Central memory CD8-positive, alpha-beta T cell (primary cell): ENCODE measurements at regions not wholly inside any gene's neighbourhood (a gene's known extent, or its start where the extent isn't known, plus 50 kb on each side); places are given as distances from the start of the nearest gene placed in this dataset.

Source experiments
- ATAC-seq: fragments of 150-1000 bp; cut with Tn5 transposase; replicated peaks from 2 replicates; pipeline ENCODE4 v1.10.0; 2022; ENCODE audit warnings: mild to moderate bottlenecking, moderate FRiP score, moderate number of reproducible peaks; ENCODE audit not compliant: poor library complexity, severe bottlenecking; ENCODE audit errors: extremely low read depth
- DNase-seq, 2 donors: peaks; one replicate each; pipeline ENCODE4 v3.0.0; 2021; ENCODE audit warnings: low spot score in 2 of 2
- H3K27ac Mint-ChIP-seq: one replicate; pipeline ENCODE4 v1.8.0; 2022; ENCODE audit warnings: low read depth, mild to moderate bottlenecking, moderate library complexity, mixed read lengths
- H3K27me3 Mint-ChIP-seq: one replicate; pipeline ENCODE4 v1.8.0; 2022; ENCODE audit warnings: mixed read lengths
- H3K36me3 Mint-ChIP-seq: one replicate; pipeline ENCODE4 v1.8.0; 2022; ENCODE audit warnings: mild to moderate bottlenecking, moderate library complexity, mixed read lengths; ENCODE audit not compliant: insufficient read depth
- H3K4me1 Mint-ChIP-seq: one replicate; pipeline ENCODE4 v1.8.0; 2022; ENCODE audit warnings: mixed read lengths
- H3K4me3 Mint-ChIP-seq: one replicate; pipeline ENCODE4 v1.8.0; 2022; ENCODE audit warnings: mild to moderate bottlenecking, moderate library complexity, mixed read lengths
- H3K9me3 Mint-ChIP-seq: one replicate; pipeline ENCODE4 v1.8.0; 2022; ENCODE audit warnings: mixed read lengths

DNA sequence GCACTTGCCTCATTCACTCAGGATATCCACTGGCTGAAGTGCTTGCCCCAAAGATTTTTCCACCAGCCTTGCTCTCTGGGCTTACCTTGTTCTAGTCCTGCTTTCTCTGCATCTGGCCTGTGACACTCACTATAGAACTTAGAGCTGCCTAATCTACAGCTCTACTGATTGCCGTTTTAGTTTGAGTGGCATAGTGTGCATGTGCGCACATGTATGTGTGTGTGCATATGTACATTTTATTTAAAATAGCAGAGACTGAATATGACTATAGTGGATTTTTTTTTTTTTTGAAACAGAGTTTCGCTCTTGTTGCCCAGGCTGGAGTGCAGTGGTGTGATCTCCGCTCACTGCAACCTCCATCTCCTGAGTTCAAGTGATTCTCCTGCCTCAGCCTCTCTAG lies 92.0 kb upstream of the CCDC190 start:
- H3K27ac Mint-ChIP-seq, result no peak overlapping the region

DNA sequence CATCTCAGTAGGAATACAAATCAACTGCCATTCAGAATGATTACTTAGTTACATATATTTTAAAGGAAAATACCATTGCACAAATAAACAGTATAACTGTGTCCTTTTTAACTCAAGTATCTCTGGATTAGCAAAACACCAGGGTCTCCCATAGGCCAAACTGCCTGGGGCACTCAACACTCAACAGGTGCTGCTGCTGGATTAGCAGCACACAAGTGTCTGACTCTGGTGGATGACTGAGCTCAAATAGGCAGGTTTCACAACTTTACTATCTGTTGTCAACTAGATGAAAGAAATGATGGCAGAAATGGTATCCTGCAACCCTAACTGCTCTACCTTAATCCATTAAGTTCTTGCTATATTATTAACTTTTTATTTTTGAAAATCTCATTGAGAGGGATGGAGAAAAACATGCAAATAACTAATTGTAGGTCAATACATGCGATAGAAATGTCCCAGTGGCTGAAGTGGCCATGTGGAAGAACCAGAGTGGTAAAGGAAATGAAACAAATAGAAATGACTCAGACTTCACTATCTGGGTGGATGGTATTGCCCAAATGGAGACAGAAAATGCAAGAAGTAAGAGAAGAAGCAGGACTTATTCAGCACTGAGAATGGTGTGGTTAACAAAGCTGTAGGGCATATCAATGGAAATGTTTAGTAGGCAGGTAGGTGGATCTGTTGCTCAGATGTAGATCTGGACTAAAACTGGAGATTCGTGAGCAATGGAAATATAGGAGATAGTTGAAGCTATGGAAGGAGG lies 90.8 kb upstream of the CCDC190 start:
- Mint-ChIP-seq H3K4me1 (no peaks in the 10 kb centered on the region), H3K9me3 (no peaks in the 10 kb centered on the region), H3K27me3 (peaks cover 45% of the 10 kb centered on the region), H3K36me3 (no peaks in the 10 kb centered on the region), H3K4me3 (no peak overlapping the region), H3K27ac (no peak overlapping the region)
- ATAC-seq (no peak), DNase-seq (no peak)

More for the DNA sequence above, 92.0 kb upstream of the CCDC190 start:
- Mint-ChIP-seq H3K27me3 (peaks cover 43% of the 10 kb centered on the region), H3K9me3 (no peaks in the 10 kb centered on the region), H3K4me1 (no peaks in the 10 kb centered on the region), H3K36me3 (no peaks in the 10 kb centered on the region), H3K4me3 (no peak overlapping the region)
- ATAC-seq, result no peak
- no peak for DNase-seq

DNA sequence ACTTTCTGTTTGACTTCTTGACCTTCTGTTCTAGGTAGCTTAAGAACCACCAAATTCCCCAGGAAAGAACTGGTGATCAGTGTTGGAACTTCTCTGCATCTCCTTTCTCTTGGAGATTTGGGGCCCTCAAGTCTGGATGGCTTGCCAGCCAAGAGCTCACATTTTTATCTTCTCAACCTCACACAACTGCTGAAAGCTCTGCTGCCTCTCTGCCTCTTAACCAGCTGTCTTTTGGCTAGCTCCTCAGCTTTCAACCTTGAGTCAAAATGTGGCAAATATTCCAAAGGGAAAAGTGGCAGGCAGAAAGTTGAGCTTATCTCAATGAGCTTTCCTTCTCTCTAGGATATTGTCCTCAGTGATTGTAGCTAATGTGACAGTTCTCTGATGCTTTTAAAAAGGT lies 89.2 kb upstream of the CCDC190 start:
- no peaks in the 10 kb centered on the region for H3K4me1 Mint-ChIP-seq
- ATAC-seq (no peak), DNase-seq (no peak)
- peaks cover 46% of the 10 kb centered on the region for H3K27me3 Mint-ChIP-seq
- no peaks in the 10 kb centered on the region for H3K9me3 Mint-ChIP-seq
- H3K27ac Mint-ChIP-seq, result no peak overlapping the region
- no peak overlapping the region for H3K4me3 Mint-ChIP-seq
- no peaks in the 10 kb centered on the region for H3K36me3 Mint-ChIP-seq

DNA sequence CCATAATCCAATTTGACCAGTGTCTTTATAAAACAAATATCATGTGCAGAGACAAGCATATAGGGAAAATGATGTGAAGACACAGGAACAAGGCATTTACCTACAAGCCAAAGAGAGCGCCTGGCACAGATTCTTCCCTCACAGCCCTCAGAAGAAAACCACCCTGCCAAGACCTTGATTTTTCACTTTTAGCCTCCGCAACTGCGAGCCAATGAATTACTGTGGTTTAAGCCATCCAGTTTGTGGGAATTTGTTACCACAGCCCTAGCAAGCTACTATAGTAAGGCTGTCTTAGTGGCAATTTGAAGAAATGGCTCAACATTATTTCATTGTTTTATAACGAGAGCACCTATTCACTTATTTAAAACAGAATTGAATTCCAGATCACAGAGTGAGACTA lies 85.7 kb upstream of the CCDC190 start:
- Mint-ChIP-seq H3K27me3 (peaks cover 45% of the 10 kb centered on the region), H3K36me3 (no peaks in the 10 kb centered on the region), H3K4me1 (no peaks in the 10 kb centered on the region), H3K4me3 (no peak overlapping the region), H3K27ac (no peak overlapping the region), H3K9me3 (no peaks in the 10 kb centered on the region)
- ATAC-seq (no peak), DNase-seq (no peak)

DNA sequence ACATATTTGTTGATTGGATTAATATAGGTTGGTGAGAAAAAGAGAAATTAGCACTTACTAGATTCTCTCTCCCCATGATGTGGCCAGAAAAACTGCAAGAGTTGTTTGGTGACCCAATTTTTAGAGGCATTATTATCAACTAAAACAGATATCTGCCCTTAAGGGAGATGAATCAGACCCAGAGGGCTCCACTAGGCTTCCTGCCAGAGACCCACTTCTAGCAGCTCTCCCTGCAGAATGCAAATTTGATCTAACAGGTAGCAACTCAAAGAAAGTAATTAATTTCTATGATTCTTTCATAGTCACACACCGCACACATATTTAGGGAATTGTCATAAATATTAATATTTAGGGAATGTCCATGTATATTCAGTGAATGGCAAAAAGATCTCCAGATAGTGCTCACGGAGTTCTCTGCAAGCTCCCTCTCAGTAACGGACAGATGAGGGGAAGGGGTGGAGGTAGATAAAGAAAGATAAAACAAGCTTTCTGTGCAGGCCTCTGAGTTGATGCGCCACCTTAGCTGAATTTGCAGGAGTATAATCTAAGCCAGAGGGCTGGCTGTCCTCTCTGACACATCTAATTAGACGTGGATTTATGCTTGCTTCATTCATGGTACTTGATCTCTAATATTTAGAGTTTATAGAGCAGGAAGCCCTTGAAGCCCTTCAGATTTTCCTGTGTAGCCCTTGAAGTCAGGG lies 84.1 kb upstream of the CCDC190 start:
- H3K4me1 Mint-ChIP-seq, result no peaks in the 10 kb centered on the region
- H3K27ac Mint-ChIP-seq, result no peak overlapping the region
- H3K36me3 Mint-ChIP-seq, result no peaks in the 10 kb centered on the region
- DNase-seq, result no peak
- no peak for ATAC-seq
- no peaks in the 10 kb centered on the region for H3K9me3 Mint-ChIP-seq
- no peak overlapping the region for H3K4me3 Mint-ChIP-seq
- peaks cover 55% of the 10 kb centered on the region for H3K27me3 Mint-ChIP-seq

DNA sequence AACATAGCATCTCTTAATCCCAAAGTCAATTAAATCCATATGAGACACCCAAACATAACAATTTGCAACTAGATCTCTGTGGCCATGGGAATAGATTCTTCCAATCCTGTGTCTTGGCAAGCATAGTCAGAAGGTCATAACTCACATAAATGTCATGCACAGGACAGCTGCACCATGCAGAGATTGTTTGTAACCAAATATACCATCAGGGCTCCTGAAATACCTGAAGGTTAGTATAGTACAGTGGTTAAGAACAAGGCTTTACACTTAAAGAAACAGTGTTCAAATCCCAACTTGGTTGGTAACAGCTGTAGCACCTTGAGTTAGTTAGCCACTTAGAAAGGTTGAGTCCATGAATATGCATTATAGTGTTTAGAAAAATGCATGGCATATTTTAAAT lies 82.6 kb upstream of the CCDC190 start:
- peaks cover 67% of the 10 kb centered on the region for H3K27me3 Mint-ChIP-seq
- H3K4me1 Mint-ChIP-seq, result no peaks in the 10 kb centered on the region

DNA sequence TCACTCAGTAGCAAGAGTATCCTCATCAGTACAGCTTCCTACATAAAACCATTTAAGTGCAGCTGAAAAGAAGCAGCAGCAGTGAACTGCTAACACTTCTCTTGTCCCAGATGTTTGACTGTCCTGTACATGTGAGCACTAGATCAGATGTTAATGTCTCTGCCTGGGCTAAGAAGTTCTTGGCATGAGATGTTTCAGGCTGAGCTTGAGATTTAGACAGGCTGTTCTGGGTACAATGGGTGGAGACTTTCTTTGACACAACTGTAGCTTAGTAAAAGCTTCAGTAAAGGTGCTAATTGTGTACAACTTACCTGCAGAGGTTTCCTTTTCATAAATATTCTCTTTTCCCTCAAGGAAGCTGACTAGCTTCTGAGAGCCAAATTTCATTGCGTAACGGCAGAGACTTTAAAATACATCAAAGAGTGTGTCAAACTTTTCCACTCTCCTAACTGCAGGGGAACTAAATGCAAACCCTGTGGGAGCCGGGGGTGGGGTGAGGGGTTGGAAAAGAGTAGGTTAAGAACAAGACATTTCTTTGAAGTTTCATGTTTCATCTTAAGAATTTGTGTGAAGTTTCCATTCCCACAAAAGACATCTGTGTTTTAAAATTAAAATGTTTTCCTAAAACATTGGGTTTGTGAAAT lies 82.1 kb upstream of the CCDC190 start:
- H3K9me3 Mint-ChIP-seq, result no peaks in the 10 kb centered on the region
- H3K36me3 Mint-ChIP-seq, result no peaks in the 10 kb centered on the region
- H3K27ac Mint-ChIP-seq, result no peak overlapping the region
- H3K27me3 Mint-ChIP-seq, result peaks cover 67% of the 10 kb centered on the region
- ATAC-seq, result no peak
- no peak overlapping the region for H3K4me3 Mint-ChIP-seq
- no peaks in the 10 kb centered on the region for H3K4me1 Mint-ChIP-seq
- DNase-seq, result no peak

More for the DNA sequence above, 82.6 kb upstream of the CCDC190 start:
- Mint-ChIP-seq H3K4me3 (no peak overlapping the region), H3K27ac (no peak overlapping the region), H3K9me3 (no peaks in the 10 kb centered on the region), H3K36me3 (no peaks in the 10 kb centered on the region)
- ATAC-seq (no peak), DNase-seq (no peak)

DNA sequence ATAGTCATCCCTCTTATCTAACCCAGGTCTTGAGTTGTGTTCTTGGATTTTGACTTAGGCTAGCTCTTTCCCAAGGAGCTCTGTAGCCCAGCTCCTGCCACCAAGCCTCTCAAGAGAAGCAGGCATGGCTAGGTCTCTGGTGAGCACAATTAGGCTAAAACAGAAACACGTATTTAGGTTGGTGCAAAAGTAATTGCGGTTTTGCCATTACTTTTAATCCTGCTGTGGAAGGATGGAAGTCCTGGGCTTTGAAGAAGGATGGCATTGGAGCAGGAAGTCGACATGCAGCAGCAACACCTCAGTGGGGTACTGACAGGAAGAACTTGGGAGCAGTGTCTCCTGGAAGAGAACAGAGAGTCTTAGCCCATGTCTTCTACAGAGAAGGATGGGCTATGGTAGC lies 80.0 kb upstream of the CCDC190 start:
- Mint-ChIP-seq H3K27me3 (peaks cover 61% of the 10 kb centered on the region), H3K36me3 (no peaks in the 10 kb centered on the region), H3K9me3 (no peaks in the 10 kb centered on the region), H3K4me1 (no peaks in the 10 kb centered on the region), H3K27ac (no peak overlapping the region), H3K4me3 (no peak overlapping the region)
- DNase-seq (no peak), ATAC-seq (no peak)

DNA sequence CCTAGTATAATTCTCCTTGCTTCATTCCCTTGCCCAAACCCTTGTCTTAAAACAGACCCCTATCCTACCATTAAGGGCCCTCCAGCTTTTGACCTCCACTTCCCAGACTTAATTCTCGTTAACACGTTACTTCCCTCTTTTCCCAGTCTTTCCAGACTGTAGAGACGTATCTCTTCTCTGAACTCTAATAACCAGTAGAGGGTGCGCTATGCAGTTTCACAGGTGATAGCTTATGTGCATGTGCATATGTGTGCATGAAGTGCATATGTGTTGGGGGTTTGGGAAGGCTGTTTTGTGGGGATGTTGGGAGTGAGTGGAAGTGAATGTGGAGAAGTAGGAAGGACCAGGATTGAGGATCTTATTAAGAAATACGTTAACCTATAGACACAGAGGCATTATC lies 78.1 kb upstream of the CCDC190 start:
- Mint-ChIP-seq H3K4me1 (no peaks in the 10 kb centered on the region), H3K9me3 (no peaks in the 10 kb centered on the region), H3K27ac (no peak overlapping the region), H3K4me3 (no peak overlapping the region), H3K36me3 (no peaks in the 10 kb centered on the region), H3K27me3 (peaks cover 64% of the 10 kb centered on the region)
- no peak for DNase-seq
- no peak for ATAC-seq

DNA sequence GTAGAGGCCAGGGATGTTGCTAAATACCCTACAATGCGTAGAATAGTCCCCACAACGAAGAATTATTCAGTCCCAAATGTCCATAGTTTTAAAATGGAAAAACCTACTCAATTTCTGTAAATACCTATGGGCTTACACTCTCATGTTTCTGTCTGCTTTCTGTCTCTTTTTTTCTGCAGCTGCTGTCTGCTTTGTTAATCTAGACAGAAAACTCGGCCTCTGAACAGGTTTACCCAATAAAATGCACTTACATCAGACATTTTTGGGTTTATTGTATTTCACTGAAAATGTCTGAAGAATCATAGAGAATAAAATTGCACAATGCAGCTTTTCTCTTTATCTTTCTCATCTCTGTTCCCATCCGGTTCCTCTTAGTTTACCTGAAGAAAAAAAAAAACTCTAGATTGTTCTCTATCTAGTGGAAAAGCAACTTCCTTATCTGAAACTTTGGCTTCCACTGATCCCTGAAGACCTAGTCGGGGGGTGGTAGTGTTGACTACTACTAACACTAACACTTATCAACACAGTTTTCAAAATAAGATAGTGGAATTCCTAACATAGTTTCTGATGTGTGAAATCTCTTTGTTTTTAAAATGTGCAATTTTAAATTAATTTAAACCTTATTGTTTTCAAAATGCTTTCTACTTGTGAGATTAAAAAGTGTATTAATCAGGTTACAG lies 76.9 kb upstream of the CCDC190 start:
- Mint-ChIP-seq H3K27ac (no peak overlapping the region), H3K36me3 (no peaks in the 10 kb centered on the region), H3K27me3 (peaks cover 66% of the 10 kb centered on the region), H3K4me3 (no peak overlapping the region), H3K4me1 (no peaks in the 10 kb centered on the region), H3K9me3 (no peaks in the 10 kb centered on the region)
- ATAC-seq, result no peak
- DNase-seq, result no peak

DNA sequence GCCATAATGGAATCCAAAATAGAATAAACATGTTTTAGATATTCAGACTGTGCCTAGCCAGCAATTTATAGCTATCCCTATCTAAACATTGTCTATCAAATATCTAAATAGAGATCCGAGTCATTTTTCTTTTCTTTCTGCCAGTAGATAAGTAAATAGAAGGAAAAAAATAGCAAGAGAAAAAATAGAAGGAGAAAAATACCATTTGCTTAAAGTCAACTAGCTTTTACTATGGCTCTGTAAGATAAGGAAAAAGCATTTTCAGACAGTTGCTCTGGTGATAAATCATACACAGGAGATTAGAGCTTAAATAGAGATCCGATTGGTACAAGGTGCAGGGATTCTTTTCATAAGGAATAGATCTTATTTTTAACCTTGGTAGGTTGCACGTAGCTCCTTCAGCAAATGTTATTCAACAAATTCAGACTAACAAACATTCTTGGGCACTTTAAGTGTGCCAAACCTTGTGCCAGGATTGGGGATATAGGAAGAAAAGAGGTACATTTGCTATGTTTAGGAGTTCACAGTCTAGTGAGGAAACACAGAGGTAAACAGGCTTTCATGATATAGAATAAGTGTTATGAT lies 70.1 kb upstream of the CCDC190 start:
- Mint-ChIP-seq H3K4me1 (no peaks in the 10 kb centered on the region), H3K4me3 (no peak overlapping the region), H3K9me3 (no peaks in the 10 kb centered on the region), H3K27me3 (peaks cover 45% of the 10 kb centered on the region), H3K27ac (no peak overlapping the region), H3K36me3 (no peaks in the 10 kb centered on the region)
- DNase-seq, result no peak
- ATAC-seq, result no peak

DNA sequence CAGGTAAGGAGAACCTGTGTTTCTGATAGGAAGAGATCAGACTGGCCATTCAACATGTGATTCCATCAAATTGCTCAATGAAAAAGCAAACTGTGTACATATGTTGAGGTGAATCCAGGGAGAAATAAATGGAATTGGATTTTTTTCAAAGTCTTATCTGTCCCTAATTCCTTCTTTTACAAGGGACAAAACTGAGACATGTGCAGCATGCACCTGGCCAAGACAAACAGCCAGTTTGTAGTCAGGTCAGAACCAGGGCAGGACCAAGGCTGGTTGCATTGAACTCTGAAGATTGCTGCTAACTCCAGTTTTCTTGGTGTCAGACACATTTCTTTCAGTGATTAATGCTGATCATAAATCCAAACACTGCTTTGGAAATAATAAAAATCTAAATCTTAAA lies 69.6 kb upstream of the CCDC190 start:
- Mint-ChIP-seq H3K27me3 (peaks cover 47% of the 10 kb centered on the region), H3K4me3 (no peak overlapping the region), H3K9me3 (no peaks in the 10 kb centered on the region), H3K27ac (no peak overlapping the region), H3K4me1 (no peaks in the 10 kb centered on the region), H3K36me3 (no peaks in the 10 kb centered on the region)
- DNase-seq (no peak), ATAC-seq (no peak)
